AG09319 (cell line): ENCODE measurements at regions not wholly inside any gene's neighbourhood (a gene's known extent, or its start where the extent isn't known, plus 50 kb on each side); places are given as distances from the start of the nearest gene placed in this dataset.
"Not testable (repeated sequence)": the region's sequence is repeated elsewhere in the genome, so short reads cannot be mapped to it uniquely, and the experiment has no call there.

Experiments used
- DNase-seq: peaks from one replicate; pipeline ENCODE4 v3.0.0-alpha.2; 2010; ENCODE audit warnings: low read depth; ENCODE audit errors: extremely low read depth
- TF ChIP-seq, protein P1 (sequence below): IDR thresholded peaks from 2 replicates; pipeline ENCODE4 v1.5.1; 2011; ENCODE audit warnings: low read depth, mild to moderate bottlenecking, inconsistent platforms, low read length, moderate library complexity

DNA sequence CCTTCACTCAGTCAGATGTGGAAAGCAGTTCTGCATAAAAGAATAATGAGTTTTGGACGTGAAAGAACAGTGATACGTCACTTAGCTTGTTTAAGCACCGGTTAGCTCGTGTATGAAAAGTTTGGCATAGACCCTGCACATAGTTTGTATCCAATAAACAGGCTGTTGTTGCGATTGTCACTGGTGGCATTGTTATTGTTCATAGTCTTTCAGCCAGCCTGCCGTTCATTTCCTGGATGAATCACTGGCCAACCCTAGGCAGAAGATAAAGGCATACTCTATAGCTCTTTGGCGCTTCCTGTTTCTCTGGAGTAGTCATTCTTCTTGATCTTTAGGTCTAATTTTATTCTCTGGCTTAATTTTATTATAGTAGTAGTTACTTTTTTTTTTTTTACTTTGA lies 57.8 kb upstream of the ANKRD30A start:
- TF ChIP-seq, protein P1, sequence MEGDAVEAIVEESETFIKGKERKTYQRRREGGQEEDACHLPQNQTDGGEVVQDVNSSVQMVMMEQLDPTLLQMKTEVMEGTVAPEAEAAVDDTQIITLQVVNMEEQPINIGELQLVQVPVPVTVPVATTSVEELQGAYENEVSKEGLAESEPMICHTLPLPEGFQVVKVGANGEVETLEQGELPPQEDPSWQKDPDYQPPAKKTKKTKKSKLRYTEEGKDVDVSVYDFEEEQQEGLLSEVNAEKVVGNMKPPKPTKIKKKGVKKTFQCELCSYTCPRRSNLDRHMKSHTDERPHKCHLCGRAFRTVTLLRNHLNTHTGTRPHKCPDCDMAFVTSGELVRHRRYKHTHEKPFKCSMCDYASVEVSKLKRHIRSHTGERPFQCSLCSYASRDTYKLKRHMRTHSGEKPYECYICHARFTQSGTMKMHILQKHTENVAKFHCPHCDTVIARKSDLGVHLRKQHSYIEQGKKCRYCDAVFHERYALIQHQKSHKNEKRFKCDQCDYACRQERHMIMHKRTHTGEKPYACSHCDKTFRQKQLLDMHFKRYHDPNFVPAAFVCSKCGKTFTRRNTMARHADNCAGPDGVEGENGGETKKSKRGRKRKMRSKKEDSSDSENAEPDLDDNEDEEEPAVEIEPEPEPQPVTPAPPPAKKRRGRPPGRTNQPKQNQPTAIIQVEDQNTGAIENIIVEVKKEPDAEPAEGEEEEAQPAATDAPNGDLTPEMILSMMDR, result no peak
- no peak for DNase-seq

DNA sequence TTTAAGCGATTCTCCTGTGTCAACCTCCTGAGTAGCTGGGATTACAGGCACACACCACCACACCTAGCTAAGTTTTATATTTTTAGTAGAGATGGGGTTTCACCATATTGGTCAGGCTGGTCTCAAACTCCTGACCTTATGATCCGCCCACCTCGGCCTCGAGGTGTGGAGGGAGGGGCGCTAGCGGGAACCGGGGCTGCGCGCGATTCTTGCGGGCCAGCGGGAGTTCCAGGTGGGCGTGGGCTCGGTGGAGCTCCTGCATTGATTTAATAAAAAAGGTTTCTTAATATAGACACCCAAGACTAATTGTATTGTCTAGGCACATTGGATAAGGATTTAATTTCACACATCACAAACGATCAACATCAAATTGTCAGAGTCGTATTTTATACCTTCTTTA lies 63.1 kb upstream of the ANKRD30A start:
- not testable (repeated sequence) for DNase-seq

DNA sequence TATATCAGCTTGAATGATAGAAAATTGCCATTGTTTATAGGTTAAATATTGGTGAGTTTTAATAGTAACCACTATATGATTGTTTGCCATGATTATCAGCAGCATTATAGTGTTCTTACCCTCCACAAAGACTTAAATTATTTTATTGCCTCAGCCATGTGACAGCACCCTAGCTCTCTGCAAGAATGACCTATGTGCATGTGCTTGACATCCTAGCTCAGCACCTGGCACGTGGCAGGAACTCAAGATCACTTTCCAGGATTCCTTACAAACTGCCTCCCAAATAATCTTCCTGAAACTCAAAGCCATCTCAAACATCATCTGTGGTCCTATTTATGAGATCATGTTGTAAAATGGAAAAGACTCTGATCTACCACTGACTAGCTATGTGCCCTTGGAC lies 68.1 kb upstream of the ANKRD30A start:
- no peak for DNase-seq
- TF ChIP-seq, protein P1, result no peak

DNA sequence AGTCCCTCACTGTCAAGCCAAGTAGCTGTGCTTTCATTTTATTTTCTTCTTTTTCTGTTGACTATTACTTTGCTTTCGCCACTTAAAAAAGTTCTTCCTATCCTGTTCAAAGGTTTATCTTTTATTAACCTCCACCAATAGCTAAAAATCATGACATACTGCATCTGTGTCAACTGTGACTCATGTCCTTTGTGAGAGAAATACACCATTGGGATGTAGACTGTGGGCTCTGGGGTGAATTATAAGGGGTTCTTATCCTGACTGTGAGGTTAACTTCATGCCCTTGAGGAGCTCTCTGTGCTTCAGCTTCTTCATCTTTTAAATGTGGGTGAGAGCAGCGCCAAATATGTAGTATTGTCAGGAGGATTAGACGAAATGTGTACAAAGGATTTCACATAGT lies 71.9 kb upstream of the ANKRD30A start:
- TF ChIP-seq, protein P1, result no peak
- no peak for DNase-seq

DNA sequence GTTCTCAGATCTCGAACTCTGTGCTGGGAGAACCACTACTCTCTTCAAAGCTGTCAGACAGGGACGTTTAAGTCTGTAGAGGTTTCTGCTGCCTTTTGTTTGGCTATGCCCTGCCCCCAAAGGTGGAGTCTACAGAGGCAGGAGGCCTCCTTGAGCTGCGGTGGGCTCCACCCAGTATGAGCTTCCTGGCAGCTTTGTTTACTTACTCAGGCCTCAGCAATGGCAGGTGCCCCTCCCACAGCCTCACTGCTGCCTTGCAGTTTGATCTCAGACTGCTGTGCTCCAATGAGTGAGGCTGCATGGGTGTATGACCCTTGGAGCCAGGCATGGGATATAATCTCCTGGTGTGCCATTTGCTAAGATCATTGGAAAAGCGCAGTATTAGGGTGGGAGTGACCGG lies 75.4 kb upstream of the ANKRD30A start:
- DNase-seq, result not testable (repeated sequence)

DNA sequence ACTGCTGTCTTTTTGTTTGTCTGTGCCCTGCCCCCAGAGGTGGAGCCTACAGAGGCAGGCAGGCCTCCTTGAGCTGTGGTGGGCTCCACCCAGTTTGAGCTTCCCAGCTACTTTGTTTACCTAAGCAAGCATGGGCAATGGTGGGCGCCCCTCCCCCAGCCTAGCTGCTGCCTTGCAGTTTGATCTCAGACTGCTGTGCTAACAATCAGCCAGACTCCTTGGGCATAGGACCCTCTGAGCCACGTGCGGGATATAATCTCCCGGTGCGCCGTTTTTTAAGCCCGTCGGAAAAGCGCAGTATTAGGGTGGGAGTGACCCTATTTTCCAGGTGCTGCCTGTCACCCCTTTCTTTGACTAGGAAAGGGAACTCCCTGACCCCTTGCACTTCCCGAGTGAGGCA lies 81.1 kb upstream of the ANKRD30A start:
- not testable (repeated sequence) for DNase-seq

DNA sequence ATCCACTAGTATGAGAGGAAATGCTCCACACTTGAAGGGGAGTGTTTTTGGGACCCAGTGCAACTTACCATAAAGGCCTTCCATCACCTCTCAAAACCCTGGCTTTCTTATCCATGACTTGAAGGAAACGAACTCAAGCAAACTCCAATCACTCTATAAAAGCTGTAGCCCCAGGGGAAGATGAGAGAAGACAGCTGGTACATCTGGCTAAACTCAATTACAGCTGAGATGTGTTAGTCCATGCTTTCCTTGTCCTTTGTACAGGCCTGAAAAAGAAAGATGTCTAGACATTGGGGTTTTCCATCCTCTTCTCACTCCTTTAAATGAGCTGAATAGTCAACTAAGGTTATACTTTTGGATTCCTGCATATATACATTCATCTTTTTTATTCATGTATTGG lies 89.5 kb upstream of the ANKRD30A start:
- TF ChIP-seq, protein P1, result no peak
- DNase-seq, result no peak

DNA sequence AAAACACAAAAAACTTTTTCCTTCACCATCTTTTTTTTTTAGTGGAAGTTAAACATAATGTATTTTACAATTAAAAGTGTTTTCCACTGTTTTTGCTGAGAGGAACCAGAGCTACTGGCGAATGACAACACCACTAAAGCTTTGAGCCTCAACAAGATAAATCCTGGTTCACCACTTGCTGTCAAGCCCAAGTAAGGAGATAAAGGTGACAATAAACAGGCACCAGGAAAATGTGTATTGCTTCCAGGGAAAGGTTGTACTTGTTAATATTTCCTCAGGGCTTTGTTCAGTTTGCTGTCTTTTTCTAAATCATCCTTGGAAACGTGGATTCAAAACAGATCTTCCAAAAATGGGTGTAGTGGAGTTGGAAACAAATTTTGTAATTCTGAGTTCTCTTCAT lies 109.9 kb upstream of the ANKRD30A start:
- no peak for DNase-seq
- TF ChIP-seq, protein P1, result no peak

DNA sequence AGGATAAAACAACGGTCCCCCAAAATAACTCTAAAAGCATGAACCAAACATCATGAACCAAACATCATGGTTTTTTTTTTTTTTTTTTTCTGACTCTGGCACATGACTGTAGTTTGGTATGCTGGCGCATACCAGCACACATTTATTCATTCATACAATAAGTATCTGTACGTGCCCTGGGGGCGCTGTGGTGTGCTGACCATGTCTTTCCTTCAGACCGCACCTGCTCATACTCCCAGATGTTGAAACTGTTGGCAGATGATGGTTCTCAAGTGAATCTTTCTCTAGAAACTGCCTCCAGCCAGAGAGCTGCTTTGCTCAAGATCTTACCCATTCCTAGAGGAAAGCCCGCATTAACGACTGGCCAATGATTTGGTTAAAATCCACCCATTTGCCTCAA lies 114.7 kb upstream of the ANKRD30A start:
- no peak for DNase-seq
- TF ChIP-seq, protein P1, result no peak

DNA sequence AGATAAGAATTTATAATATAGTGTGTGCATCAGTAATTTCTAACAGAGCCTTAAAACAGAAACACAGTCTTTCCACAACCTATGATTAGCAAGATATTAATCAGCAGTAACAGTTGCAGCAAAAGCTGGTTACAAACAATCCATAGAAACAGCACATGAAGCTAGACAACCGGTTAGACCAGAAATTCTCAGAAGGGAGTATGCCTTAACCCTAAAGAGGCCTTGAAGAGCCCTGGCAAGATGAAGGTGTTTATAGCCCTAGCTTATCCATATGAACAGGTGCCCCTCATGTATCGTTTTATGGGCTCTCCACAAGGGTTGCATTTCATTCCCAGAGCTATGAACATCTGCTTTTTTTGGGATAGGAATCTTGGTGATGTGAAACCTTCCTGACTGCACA lies 117.1 kb upstream of the ANKRD30A start:
- not testable (repeated sequence) for DNase-seq
